ENCODE measurements at regions not wholly inside any gene's neighbourhood (a gene's known extent, or its start where the extent isn't known, plus 50 kb on each side); places are given as distances from the start of the nearest gene placed in this dataset.
"Not testable (repeated sequence)": the region's sequence is repeated elsewhere in the genome, so short reads cannot be mapped to it uniquely, and the experiment has no call there.

DNA sequence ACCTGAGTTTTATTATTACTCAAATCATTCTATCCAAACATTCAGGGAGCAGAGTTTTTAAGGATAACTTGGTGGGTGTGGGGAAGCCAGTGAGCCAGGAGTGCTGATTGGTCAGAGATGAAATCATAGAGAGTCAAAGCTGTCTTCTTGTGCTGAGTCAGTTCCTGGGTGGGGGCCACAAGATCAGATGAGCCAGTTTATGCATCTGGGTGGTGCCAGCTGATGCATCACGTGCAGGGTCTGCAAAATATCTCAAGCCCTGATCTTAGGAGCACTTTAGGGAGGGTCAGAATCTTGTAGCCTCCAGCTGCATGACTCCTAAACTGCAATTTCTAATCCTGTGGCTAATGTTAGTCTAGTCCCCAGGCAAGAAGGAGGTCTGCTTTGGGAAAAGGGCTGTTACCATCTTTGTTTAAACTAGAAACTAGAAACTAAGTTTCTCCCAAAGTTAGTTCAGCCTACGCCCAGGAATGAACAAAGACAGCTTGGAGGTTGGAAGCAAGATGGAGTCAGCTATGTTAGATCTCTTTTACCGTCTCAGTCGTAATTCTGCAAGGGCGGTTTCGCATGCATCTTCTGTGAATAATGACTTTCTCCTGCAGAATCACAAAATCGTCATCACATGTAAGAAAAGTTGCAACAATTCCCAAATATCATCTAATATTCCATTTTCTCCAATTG is 97.5 kb downstream of the ZNF664 start:
- H3K27ac ChIP-seq; DNase-seq; ATAC-seq; H3K4me1 ChIP-seq; H3K27me3 ChIP-seq; H3K4me3 ChIP-seq; intact Hi-C loops (cut with DNase I); H3K9me3 ChIP-seq; H3K36me3 ChIP-seq: not testable (repeated sequence)
- WGBS (ENCODE audit: insufficient coverage, low coverage, low lambda C conversion rate, missing lambda C conversion rate): 92% methylated on average over 6 of the region's 7 CpGs

DNA sequence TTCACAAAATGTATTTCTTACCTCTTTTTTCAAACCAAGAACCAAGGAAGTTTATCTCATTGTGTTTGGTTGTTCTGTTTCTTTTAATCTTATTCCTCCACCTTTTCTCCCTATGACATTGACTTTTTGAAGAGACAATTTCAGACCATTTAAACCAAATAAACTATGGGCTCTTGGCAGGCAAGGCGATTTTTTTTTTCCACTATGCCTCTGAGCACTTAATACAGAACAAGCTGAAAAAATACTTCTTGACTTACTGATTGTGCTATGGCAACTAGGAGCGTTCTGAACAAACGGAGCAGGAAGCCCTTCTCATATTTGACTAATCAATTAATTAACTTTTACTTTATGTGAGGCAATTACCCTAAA is 98.0 kb downstream of the ZNF664 start:
- no peak for TF ChIP-seq POLR2A (IDR thresholded peaks at IDR 0.05)
- TF ChIP-seq, protein P1, sequence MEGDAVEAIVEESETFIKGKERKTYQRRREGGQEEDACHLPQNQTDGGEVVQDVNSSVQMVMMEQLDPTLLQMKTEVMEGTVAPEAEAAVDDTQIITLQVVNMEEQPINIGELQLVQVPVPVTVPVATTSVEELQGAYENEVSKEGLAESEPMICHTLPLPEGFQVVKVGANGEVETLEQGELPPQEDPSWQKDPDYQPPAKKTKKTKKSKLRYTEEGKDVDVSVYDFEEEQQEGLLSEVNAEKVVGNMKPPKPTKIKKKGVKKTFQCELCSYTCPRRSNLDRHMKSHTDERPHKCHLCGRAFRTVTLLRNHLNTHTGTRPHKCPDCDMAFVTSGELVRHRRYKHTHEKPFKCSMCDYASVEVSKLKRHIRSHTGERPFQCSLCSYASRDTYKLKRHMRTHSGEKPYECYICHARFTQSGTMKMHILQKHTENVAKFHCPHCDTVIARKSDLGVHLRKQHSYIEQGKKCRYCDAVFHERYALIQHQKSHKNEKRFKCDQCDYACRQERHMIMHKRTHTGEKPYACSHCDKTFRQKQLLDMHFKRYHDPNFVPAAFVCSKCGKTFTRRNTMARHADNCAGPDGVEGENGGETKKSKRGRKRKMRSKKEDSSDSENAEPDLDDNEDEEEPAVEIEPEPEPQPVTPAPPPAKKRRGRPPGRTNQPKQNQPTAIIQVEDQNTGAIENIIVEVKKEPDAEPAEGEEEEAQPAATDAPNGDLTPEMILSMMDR (IDR thresholded peaks at IDR 0.05): no peak
- DNase-seq: no peak
- Histone ChIP-seq H3K4me1 (no peaks in the 10 kb centered on the region), H3K27me3 (no peaks in the 10 kb centered on the region), H3K9me3 (peaks cover 0 to 4% (median 0%) of the 10 kb centered on the region in 4 donors), H3K27ac (no peak overlapping the region), H3K36me3 (no peaks in the 10 kb centered on the region), H3K4me3 (no peak overlapping the region)
- no peak for ATAC-seq
- WGBS (ENCODE audit: insufficient coverage, low coverage, low lambda C conversion rate, missing lambda C conversion rate): 63% methylated on average over 3 of the region's 3 CpGs
- intact Hi-C loops (cut with DNase I): no loop called here

DNA sequence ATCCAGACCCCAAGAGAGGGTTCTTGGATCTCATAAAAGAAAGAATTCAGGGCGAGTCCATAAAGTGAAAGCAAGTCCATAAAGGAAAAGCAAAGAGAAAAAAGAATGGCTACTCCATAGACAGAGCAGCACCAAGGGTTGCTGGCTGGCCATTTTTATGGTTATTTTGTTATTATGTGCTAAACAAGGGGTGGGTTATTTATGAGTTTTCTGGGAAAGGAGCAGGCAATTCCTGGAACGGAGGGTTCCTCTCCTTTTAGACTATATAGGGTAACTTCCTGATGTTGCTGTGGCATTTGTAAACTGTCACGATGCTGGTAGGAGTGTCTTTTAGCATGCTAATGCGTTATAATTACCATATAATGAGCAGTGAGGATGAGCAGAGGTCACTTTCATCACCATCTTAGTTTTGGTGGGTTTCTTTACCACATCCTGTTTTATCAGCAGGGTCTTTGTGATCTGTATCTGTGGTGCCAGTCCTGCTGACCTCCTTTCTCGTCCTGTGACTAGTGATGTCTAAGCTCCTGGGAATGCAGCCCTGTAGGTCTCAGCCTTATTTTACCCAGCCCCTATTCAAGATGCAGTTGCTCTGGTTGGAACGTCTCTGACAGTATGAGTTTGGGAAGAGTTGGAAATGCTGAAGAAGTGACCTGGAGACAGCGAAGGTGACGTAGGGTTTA is 100.5 kb downstream of the ZNF664 start:
- no peak for TF ChIP-seq POLR2A (IDR thresholded peaks at IDR 0.05)
- TF ChIP-seq, protein P1 (IDR thresholded peaks at IDR 0.05): no peak
- H3K9me3 ChIP-seq: no peaks in the 10 kb centered on the region
- H3K4me1 ChIP-seq: no peaks in the 10 kb centered on the region
- H3K36me3 ChIP-seq: no peaks in the 10 kb centered on the region
- DNase-seq: no peak
- WGBS (ENCODE audit: insufficient coverage, low coverage, low lambda C conversion rate, missing lambda C conversion rate): 64% methylated on average over 8 of the region's 8 CpGs
- H3K4me3 ChIP-seq: no peak overlapping the region
- intact Hi-C loops (cut with DNase I): no loop called here
- ATAC-seq: no peak
- H3K27me3 ChIP-seq: no peaks in the 10 kb centered on the region
- H3K27ac ChIP-seq: no peak overlapping the region

DNA sequence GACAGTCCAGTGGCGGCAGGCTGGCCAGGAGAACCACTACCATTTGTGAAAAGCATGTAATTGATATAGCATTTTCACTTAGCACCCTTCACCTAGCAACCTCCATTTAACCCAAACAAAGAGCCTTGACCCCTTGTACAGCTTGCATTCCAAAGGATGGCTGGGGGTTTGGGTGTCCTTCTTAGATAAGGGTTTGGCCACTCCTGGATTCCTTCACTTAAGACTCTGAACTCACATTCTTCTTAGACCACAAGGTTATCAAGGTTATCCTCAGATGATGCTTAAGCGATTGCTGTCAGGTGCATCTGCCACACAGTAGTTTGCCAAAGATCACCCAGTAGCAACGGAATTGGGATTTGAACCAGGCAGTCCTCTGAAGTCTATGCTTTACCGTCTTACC is 102.8 kb downstream of the ZNF664 start:
- no peaks in the 10 kb centered on the region for H3K9me3 ChIP-seq
- H3K36me3 ChIP-seq: no peaks in the 10 kb centered on the region
- H3K4me1 ChIP-seq: no peaks in the 10 kb centered on the region
- H3K27me3 ChIP-seq: no peaks in the 10 kb centered on the region
- intact Hi-C loops (cut with DNase I): no loop called here
- WGBS (ENCODE audit: insufficient coverage, low coverage, low lambda C conversion rate, missing lambda C conversion rate): 69% methylated on average over 4 of the region's 4 CpGs
- no peak overlapping the region for H3K27ac ChIP-seq
- H3K4me3 ChIP-seq: no peak overlapping the region
- DNase-seq (no peak), ATAC-seq (no peak)
- TF ChIP-seq, protein P1 (IDR thresholded peaks at IDR 0.05): no peak
- no peak for TF ChIP-seq POLR2A (IDR thresholded peaks at IDR 0.05)

DNA sequence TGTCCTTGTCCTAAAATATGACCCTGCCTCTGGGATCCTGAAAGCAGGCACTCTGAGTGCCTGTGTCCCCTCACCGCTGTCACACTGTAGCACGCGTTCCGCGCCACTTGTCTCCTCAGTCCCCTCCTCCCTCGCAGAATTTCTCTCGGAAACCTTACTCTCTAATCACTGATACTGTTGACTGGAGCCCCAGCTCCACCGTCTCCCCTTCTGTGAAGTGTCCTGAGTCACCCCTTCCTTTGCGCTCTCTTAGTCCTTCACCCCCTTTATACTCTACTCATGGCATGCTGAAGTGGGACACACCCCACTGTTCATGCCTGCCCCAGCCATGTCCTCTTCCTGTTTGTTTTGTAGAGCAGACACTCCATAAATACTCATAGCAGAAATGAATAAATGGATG is 104.7 kb downstream of the ZNF664 start:
- Histone ChIP-seq H3K27ac (no peak overlapping the region), H3K4me1 (no peaks in the 10 kb centered on the region), H3K27me3 (no peaks in the 10 kb centered on the region), H3K9me3 (no peaks in the 10 kb centered on the region), H3K36me3 (no peaks in the 10 kb centered on the region), H3K4me3 (no peak overlapping the region)
- intact Hi-C loops (cut with DNase I): no loop called here
- TF ChIP-seq, protein P1 (IDR thresholded peaks at IDR 0.05): no peak
- no peak for TF ChIP-seq POLR2A (IDR thresholded peaks at IDR 0.05)
- ATAC-seq (no peak), DNase-seq (no peak)
- 92% methylated on average over 6 of the region's 9 CpGs for WGBS (ENCODE audit: insufficient coverage, low coverage, low lambda C conversion rate, missing lambda C conversion rate)
